AML-193 (cell line): ENCODE measurements at regions not wholly inside any gene's neighbourhood (a gene's known extent, or its start where the extent isn't known, plus 50 kb on each side); places are given as distances from the start of the nearest gene placed in this dataset.

Experiments
- DNase-seq, 2 experiments: peaks; one replicate each; lab custom pipeline; 2025; lab: John Stamatoyannopoulos, UW

GRCh38 chr7:41175435-41175834 is 527.5 kb downstream of the INHBA start:
- DNase-seq: no peak

GRCh38 chr7:41174521-41174920 is 528.4 kb downstream of the INHBA start:
- no peak for DNase-seq

DNA sequence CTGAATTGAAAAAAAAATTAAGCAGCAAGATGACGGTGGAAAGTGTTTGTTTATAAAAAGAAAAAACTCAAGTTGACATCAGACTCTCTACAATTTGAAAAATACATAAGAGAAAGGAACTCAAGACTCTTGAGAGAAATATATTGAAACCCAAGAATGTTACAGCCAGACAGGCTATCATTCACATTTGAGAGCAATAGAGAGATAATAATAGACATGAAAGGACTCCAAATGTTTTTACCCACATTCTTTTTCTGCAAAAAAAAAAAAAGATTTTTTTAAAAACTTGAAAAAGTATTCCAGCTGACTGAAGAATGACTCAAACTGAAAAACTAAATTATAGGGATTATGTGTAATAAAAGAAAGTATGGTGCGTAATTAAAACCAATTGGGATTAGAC is 532.4 kb downstream of the INHBA start:
- no peak for DNase-seq

DNA sequence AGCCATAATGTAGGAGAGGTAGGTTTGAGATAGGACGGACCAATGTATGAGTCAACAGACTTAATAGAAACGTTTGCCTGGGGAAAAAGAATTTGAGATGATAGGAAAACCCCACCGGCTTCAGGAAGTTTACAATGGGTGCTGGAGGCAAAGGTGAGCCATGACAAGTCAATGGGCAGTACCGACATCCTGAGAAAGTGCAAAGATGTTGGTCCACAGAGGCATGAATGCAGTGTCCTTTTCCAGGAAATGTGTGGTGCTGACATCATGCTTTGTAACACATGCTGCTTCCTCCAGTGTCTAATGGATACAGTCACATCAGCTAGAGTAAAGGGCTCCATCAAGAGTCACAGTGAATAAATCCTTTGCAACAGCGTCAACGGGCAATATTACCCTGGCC is 533.6 kb downstream of the INHBA start:
- DNase-seq: no peak

DNA sequence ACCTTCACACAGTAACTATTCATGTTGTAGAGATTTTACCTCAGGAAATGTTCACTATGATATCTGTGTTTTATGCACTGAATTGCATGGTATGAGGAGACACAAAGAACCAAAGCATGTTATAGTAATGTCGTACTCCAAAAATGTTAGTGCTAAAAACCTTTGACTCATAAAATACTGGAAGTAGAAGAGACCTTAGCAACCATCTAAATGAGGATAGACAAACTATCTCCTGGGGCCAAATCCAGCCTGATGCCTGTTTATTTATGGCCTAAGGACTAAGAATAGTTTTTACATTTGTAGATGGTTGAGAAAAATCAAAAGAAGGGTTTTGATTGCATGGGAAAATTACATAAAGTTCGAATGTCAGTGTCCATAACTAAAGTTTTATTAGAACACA is 535.1 kb downstream of the INHBA start:
- no peak for DNase-seq

DNA sequence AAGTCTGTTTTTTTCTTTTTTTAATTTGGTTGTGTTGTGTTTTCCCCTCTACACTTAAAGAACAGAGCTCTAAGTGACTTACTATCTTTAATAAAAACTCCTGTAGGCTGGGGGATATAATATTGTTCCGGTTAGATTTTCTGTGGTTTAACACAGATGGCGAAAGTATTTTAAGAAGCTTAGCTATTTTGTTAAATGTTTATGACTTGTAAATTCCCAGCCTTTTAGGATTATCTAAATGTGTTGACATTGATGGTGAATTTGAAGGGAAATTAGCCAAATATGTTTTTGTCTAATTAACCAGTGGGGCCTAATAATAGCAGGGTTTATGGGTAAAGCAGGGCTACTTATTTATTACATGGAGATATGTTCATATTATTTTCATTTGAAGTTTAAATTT is 538.5 kb downstream of the INHBA start:
- DNase-seq: no peak

- no peak for DNase-seq
Measured at GRCh38 chr7:41163991-41164390, 538.9 kb downstream of the INHBA start.

DNA sequence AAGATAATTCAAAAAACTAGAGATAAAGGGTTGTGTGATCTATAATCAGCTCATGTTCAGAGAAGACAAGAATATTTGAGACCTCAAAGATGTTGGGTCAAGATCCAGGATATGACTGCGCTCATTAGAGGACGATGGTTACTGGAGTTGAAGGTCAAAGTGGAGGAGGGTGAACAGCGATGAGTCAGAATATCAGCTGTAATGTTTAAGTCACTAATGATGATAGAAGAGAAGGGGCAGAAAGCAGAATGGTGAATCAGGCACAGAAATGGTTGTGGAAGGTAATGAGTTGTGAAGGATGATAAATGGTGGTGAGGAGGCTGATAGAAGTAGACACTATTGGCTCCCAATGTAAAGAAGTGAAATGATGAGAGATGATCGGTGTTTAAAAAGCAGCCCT is 540.3 kb downstream of the INHBA start:
- DNase-seq: no peak

DNA sequence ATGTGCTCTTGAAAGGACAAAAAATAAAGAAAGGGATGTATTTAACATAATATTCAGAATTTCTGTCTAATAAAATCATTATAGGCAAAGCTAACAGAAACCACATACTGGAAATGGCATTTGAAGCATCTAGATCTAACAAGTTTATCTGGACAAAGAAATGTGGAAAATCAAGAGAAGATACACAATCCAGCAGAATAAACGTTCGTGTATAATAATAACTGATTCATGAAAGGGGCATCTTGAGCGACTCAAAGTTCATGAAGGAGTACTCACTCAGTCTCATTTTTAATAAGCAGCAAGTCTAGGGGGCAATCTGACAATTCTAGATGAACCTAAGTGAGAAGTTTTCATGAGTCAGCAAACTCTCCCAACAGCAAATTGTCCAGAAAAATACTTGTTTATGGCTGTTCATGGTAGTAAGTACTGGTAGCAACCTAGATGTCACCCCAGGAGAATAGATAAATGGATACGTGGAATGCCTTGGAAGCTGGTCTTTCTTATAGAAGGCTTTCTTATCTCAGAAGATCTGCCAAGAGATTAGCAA is 541.8 kb downstream of the INHBA start:
- DNase-seq: no peak

DNA sequence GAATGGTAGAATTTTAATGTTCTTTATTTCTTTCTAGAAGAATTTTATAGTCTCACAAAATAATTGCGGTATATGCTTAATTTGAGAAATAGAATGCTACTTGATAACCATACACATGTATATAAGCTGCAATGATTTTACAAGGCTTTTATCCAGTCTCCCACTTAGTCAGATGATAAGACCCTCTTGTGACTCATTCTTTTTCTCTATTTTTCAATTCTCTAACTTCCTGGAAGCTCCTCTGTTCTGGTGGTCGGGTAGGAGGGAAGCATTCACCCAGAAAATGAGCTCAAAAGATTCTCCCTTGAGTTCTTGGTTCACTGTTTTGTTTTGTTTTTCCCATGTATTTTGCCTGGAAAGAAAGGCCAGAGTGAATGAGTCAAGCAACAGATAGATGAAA is 546.6 kb downstream of the INHBA start:
- no peak for DNase-seq

GRCh38 chr7:41153268-41153667 is 549.6 kb downstream of the INHBA start:
- DNase-seq: no peak

DNA sequence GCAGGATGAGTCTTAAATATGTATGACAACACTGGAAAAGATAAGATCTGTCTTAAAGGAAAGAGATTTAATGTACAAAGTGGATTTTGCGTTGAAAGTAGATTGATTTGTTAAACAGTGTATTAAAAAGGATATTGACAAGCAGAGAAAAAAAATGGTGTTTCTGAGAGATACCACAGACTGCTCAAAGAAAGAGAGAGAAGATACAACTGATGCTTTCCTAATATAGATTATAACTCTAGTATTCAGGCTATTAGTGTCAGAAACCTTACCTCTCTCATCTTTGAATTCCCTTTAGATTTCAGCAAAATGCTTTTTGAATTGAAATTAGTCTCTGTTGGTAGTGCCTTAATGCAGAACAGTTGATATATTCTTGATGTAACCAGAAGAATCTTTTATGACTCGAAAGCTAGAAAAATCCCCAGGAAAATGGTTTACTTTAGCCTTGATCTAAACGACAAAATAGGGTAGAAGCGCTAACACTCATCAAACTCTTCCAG is 550.7 kb downstream of the INHBA start:
- no peak for DNase-seq

DNA sequence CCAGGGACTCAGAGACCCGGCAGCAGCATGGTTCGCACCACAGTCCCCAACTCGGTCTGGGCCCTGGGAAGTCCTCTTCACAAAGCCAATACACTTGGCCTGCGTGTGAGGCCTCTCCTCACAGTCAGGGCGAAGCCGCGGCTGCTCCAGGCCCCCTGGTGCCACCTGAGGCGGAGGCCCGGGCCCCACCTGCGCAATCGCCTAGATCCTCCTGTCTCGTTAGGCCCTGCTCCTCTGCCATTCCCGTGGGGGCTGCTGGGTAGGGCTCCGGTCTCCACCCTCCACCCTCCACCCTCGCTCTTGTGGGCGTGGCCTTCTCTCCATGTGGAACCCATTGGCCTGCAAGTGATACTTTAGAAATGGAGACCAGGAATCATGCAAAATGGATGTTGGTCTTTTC is 553.3 kb downstream of the INHBA start:
- no peak for DNase-seq

DNA sequence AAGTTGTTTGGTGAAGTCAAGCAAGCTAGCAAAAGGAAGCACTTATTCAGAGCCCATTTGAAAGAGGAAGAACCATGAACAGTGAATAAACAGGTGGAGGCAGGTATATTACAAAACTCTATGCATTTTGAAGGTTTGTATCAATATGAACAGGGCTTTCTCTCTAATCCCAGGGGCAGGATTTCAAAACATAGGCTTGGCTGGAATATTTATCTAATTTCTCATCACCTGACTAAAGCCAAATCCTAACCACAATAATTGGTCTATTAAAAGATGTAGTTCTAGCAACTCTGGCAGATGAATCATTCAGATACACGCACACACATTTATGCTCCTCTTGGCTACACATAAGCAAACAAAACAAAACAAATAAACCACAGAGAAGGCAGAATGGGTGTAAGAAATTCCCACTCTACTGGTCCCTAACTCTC is 554.4 kb downstream of the INHBA start:
- no peak for DNase-seq

DNA sequence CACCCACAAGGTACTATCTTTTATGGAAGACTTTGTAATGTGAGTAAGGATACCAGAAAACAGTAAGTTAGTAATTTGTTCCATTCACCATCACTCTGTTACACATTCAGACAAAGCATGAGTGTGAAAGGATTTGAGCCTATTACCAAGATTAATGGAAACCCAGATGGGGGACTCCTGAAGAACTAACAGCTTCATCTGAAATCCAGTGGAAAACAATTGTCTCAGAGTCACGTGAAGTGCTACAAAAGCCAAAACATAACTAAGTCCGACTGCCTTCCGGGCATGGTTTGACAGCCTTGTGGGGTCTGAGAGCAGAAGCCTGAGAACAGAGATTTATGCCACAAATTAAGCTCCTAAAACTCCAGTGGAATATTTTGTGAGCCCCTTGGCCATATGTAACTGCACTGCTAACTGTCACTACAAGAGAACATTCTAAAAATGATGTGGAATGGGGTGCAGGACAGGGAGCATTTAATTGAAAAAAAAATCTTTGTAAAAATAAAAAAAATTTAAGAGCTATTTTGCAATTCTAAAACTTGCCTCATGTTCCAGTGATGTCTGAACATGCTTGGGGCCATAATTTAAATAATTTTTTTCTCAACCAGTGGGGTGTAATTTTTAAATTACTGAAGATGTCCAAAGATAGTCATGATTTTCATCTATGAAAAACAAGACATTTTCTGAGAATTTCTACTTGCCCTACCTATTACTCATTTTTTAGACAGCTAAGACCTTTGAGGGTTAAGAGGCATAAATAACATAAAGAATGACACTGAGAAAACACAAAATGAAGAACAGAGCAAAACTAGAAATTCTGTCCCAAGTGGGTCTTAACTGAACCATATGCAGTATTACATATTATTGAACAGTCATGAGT is 555.0 kb downstream of the INHBA start:
- DNase-seq: no peak

DNA sequence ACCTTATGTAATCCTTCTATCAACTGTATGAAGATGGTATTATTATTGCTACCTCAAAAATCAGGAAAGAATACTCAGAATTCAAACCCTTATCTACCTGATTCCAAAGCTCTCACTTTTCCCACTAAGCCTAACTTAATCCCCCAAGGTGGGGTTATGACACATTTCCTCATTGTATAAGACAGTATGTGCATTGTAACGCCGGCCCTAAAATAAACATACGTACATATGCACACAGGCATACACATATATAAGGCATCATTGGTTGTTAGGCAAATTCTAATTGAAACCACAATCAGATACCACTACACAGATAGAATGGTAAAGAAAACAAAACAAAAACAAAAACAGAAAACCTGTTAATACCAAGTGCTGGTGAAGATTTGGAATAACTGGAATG is 556.5 kb downstream of the INHBA start:
- no peak for DNase-seq

DNA sequence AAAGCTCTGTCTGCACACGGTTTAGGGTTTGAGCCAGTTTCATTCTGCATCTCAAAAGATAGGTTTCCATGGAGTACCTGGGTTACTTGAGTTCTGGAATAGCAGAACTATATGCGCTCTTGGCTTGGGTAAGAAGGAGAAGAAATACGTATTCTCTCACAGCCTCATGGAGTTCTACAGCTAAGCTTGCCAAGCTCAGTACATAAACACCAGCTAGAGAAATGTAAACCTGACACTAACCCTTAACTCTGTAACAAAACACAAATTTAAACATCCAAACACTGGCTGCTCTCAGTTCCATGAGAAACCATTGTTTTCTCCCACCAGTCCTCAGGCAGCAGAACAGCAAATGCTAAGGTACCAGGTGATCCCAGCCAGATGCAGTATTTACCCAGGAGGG is 557.2 kb downstream of the INHBA start:
- DNase-seq: no peak

- DNase-seq: no peak
Measured at GRCh38 chr7:41142904-41143473, 559.9 kb downstream of the INHBA start.

GRCh38 chr7:41139789-41140188 is 563.1 kb downstream of the INHBA start:
- no peak for DNase-seq

- DNase-seq: no peak
Measured at GRCh38 chr7:41136551-41136950, 566.3 kb downstream of the INHBA start.

- no peak for DNase-seq
Measured at GRCh38 chr7:41135511-41135910, 567.4 kb downstream of the INHBA start.

- no peak for DNase-seq
Measured at GRCh38 chr7:41134300-41135255, 568.3 kb downstream of the INHBA start.
